ENCODE measurements at regions not wholly inside any gene's neighbourhood (a gene's known extent, or its start where the extent isn't known, plus 50 kb on each side); places are given as distances from the start of the nearest gene placed in this dataset.

DNA sequence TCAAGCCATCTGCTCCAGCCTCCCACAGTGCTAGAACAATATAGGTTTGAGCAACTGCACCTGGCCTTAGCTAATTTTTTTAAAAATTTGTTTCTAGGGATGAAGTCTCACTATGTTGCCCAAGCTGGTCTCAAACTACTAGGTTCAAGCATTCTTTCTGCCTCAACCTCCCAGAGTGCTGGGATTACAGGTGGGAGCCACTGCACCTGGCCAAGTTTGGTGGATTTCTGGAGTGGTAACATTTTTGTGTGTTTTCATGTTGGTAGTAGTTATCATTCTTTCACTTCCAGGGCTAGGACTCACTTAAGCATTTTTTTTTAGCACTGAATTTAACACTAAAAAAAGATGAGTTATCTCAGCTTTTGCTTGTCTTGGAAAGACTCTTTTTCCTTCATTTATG lies 328.0 kb upstream of the RGS6 start:
- H3K27ac ChIP-seq = no peak overlapping the region
- H3K9me3 ChIP-seq = no peaks in the 10 kb centered on the region
- TF ChIP-seq, protein P1, sequence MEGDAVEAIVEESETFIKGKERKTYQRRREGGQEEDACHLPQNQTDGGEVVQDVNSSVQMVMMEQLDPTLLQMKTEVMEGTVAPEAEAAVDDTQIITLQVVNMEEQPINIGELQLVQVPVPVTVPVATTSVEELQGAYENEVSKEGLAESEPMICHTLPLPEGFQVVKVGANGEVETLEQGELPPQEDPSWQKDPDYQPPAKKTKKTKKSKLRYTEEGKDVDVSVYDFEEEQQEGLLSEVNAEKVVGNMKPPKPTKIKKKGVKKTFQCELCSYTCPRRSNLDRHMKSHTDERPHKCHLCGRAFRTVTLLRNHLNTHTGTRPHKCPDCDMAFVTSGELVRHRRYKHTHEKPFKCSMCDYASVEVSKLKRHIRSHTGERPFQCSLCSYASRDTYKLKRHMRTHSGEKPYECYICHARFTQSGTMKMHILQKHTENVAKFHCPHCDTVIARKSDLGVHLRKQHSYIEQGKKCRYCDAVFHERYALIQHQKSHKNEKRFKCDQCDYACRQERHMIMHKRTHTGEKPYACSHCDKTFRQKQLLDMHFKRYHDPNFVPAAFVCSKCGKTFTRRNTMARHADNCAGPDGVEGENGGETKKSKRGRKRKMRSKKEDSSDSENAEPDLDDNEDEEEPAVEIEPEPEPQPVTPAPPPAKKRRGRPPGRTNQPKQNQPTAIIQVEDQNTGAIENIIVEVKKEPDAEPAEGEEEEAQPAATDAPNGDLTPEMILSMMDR (IDR thresholded peaks at IDR 0.05) = no peak
- intact Hi-C loops (cut with DNase I) = no loop called here
- H3K4me3 ChIP-seq = no peak overlapping the region
- H3K9ac ChIP-seq (ENCODE audit: low read depth in 2 of 2, low read length in 2 of 2) = no peak overlapping the region
- DNase-seq = no peak
- H3K36me3 ChIP-seq = no peaks in the 10 kb centered on the region
- no peaks in the 10 kb centered on the region for H3K4me1 ChIP-seq
- no peaks in the 10 kb centered on the region for H3K27me3 ChIP-seq

- Histone ChIP-seq H3K9ac (ENCODE audit: low read depth in 2 of 2, low read length in 2 of 2) (no peak overlapping the region), H3K4me3 (no peak overlapping the region), H3K4me1 (no peaks in the 10 kb centered on the region), H3K36me3 (no peaks in the 10 kb centered on the region), H3K27ac (no peak overlapping the region), H3K9me3 (no peaks in the 10 kb centered on the region), H3K27me3 (no peaks in the 10 kb centered on the region)
- no peak for DNase-seq
- intact Hi-C loops (cut with DNase I) = no loop called here
- TF ChIP-seq, protein P1 (IDR thresholded peaks at IDR 0.05) = no peak
Measured at GRCh38 chr14:71606064-71606463, 326.2 kb upstream of the RGS6 start.

GRCh38 chr14:71606575-71606974 lies 325.7 kb upstream of the RGS6 start:
- no peak for DNase-seq
- TF ChIP-seq, protein P1 (IDR thresholded peaks at IDR 0.05) = no peak
- no peak overlapping the region for H3K27ac ChIP-seq
- no peaks in the 10 kb centered on the region for H3K27me3 ChIP-seq
- no peaks in the 10 kb centered on the region for H3K9me3 ChIP-seq
- intact Hi-C loops (cut with DNase I) = no loop called here
- no peak overlapping the region for H3K9ac ChIP-seq (ENCODE audit: low read depth in 2 of 2, low read length in 2 of 2)
- H3K4me3 ChIP-seq = no peak overlapping the region
- H3K4me1 ChIP-seq = no peaks in the 10 kb centered on the region
- no peaks in the 10 kb centered on the region for H3K36me3 ChIP-seq

DNA sequence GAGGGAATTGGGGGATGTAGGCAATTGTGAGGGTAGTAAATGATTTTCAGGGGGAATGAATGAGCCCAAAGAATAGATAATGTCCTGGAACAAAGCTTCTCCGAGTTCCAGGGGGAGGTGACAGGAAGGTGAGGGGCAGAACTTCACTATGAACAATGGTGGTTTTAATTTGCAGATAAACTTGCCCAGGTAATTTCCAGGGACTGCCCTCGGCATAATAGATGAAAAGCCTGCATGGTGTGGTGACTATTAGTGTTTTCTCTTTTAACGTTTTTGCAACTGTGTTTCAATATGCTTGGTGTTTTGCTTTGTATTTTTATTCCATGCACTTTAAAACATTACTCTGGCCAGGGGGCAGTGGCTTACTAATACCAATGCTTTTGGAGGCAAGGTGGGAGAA lies 325.2 kb upstream of the RGS6 start:
- DNase-seq = no peak
- no peaks in the 10 kb centered on the region for H3K36me3 ChIP-seq
- H3K4me1 ChIP-seq = no peaks in the 10 kb centered on the region
- intact Hi-C loops (cut with DNase I) = no loop called here
- no peak overlapping the region for H3K9ac ChIP-seq (ENCODE audit: low read depth in 2 of 2, low read length in 2 of 2)
- no peaks in the 10 kb centered on the region for H3K9me3 ChIP-seq
- H3K27me3 ChIP-seq = no peaks in the 10 kb centered on the region
- no peak overlapping the region for H3K27ac ChIP-seq
- TF ChIP-seq, protein P1 (IDR thresholded peaks at IDR 0.05) = no peak
- no peak overlapping the region for H3K4me3 ChIP-seq

- no peak for DNase-seq
- no peak overlapping the region for H3K4me3 ChIP-seq
- H3K36me3 ChIP-seq = no peaks in the 10 kb centered on the region
- intact Hi-C loops (cut with DNase I) = no loop called here
- TF ChIP-seq, protein P1 (IDR thresholded peaks at IDR 0.05) = no peak
- no peaks in the 10 kb centered on the region for H3K27me3 ChIP-seq
- H3K27ac ChIP-seq = no peak overlapping the region
- H3K9ac ChIP-seq (ENCODE audit: low read depth in 2 of 2, low read length in 2 of 2) = no peak overlapping the region
- H3K9me3 ChIP-seq = no peaks in the 10 kb centered on the region
- H3K4me1 ChIP-seq = no peaks in the 10 kb centered on the region
Measured at GRCh38 chr14:71610149-71610548, 322.1 kb upstream of the RGS6 start.

- DNase-seq = no peak
- Histone ChIP-seq H3K4me3 (no peak overlapping the region), H3K27me3 (no peaks in the 10 kb centered on the region), H3K9me3 (no peaks in the 10 kb centered on the region), H3K27ac (no peak overlapping the region), H3K4me1 (no peaks in the 10 kb centered on the region), H3K36me3 (no peaks in the 10 kb centered on the region), H3K9ac (ENCODE audit: low read depth in 2 of 2, low read length in 2 of 2) (no peak overlapping the region)
- intact Hi-C loops (cut with DNase I) = no loop called here
- TF ChIP-seq, protein P1 (IDR thresholded peaks at IDR 0.05) = no peak
Measured at GRCh38 chr14:71610797-71611196, 321.4 kb upstream of the RGS6 start.

All from colonic mucosa (tissue), 4 donors.